Effector memory CD8-positive, alpha-beta T cell (primary cell): ENCODE measurements at regions not wholly inside any gene's neighbourhood (a gene's known extent, or its start where the extent isn't known, plus 50 kb on each side); places are given as distances from the start of the nearest gene placed in this dataset.
"Not testable (repeated sequence)": the region's sequence is repeated elsewhere in the genome, so short reads cannot be mapped to it uniquely, and the experiment has no call there.

Source experiments
- ATAC-seq: fragments of 150-1000 bp; cut with Tn5 transposase; replicated peaks from 2 replicates; pipeline ENCODE4 v1.10.0; 2021; ENCODE audit warnings: mild to moderate bottlenecking, moderate library complexity
- DNase-seq, 3 experiments: peaks; one replicate each; pipeline ENCODE4 v3.0.0; 2021
- H3K27ac Mint-ChIP-seq, 2 donors: one replicate each; pipeline ENCODE4 v1.8.0; 2022; ENCODE audit warnings: mild to moderate bottlenecking in 2 of 2, mixed read lengths in 2 of 2, moderate library complexity in 2 of 2
- H3K27me3 Mint-ChIP-seq, 2 donors: one replicate each; pipeline ENCODE4 v1.8.0; 2022; ENCODE audit warnings: mixed read lengths in 2 of 2
- H3K36me3 Mint-ChIP-seq: one replicate; pipeline ENCODE4 v1.8.0; 2022; ENCODE audit warnings: mild to moderate bottlenecking, moderate library complexity, mixed read lengths; ENCODE audit not compliant: insufficient read depth
- H3K4me1 Mint-ChIP-seq, 2 donors: one replicate each; pipeline ENCODE4 v1.8.0; 2022; ENCODE audit warnings: low read depth in 2 of 2, mixed read lengths in 2 of 2
- H3K4me3 Mint-ChIP-seq, 2 donors: one replicate each; pipeline ENCODE4 v1.8.0; 2022; ENCODE audit warnings: mild to moderate bottlenecking in 2 of 2, mixed read lengths in 2 of 2, moderate library complexity in 2 of 2
- H3K9me3 Mint-ChIP-seq, 2 donors: one replicate each; pipeline ENCODE4 v1.8.0; 2022; ENCODE audit warnings: mixed read lengths in 2 of 2

GRCh38 chr14:44453433-44454171, 53.5 kb downstream of the FSCB start:
- Mint-ChIP-seq H3K4me1 (no peaks in the 10 kb centered on the region), H3K36me3 (no peaks in the 10 kb centered on the region), H3K27ac (no peak overlapping the region), H3K9me3 (peaks cover 14 to 24% of the 10 kb centered on the region in 2 donors), H3K27me3 (no peaks in the 10 kb centered on the region), H3K4me3 (no peak overlapping the region)
- DNase-seq (no peak), ATAC-seq (no peak)

- not testable (repeated sequence) for ATAC-seq, H3K4me1 Mint-ChIP-seq, H3K27ac Mint-ChIP-seq, H3K27me3 Mint-ChIP-seq, H3K4me3 Mint-ChIP-seq, H3K36me3 Mint-ChIP-seq, DNase-seq
- peaks cover 13 to 25% of the 10 kb centered on the region in 2 donors for H3K9me3 Mint-ChIP-seq
Observed at GRCh38 chr14:44450232-44450631, 56.9 kb downstream of the FSCB start.

DNA sequence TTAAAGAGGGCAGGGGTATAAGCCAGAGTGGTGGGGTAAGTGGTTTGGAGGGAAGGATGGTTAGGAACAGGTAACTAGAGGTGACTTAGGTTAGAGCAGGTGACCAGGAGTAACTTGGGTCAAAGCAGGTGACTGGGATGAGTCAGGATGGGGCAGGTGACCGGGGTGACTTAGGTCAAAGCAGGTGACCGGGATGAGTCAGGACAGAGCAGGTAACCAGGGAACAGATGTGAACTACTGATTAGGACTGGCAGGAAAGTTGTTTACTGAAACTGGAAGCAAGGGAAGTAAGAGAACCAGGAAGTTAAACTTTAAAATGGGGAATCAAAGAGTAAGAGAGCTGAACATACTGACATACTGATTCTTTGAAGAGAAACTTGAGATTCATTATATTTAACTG, 57.4 kb downstream of the FSCB start:
- Mint-ChIP-seq H3K36me3 (no peaks in the 10 kb centered on the region), H3K4me1 (no peaks in the 10 kb centered on the region), H3K4me3 (no peak overlapping the region), H3K27ac (no peak overlapping the region), H3K9me3 (peaks cover 13 to 25% of the 10 kb centered on the region in 2 donors), H3K27me3 (no peaks in the 10 kb centered on the region)
- ATAC-seq (no peak), DNase-seq (no peak)

GRCh38 chr14:44448951-44449358, 58.1 kb downstream of the FSCB start:
- Mint-ChIP-seq H3K4me3 (no peak overlapping the region), H3K27ac (no peak overlapping the region)

DNA sequence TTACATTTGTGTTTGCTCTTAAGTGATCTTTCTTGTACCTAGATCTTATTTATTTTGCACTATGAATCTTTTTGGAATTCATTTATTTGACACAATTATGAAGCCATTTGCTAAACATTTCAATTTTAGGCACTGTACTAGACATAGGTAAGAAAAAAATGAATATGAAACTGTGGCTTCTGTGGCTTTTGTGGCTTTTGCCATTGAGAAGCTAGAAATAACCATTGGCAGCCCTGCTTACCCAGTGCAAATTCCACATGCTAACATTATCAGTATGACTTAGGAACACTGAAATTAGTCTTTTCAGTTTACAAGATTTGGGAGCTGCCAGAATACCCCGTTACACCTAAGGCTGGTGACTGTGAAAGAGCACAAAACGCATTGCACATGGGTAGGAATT, 60.1 kb downstream of the FSCB start:
- H3K9me3 Mint-ChIP-seq = peaks cover 4 to 16% of the 10 kb centered on the region in 2 donors
- H3K36me3 Mint-ChIP-seq = no peaks in the 10 kb centered on the region
- ATAC-seq = no peak
- H3K4me3 Mint-ChIP-seq = no peak overlapping the region
- no peaks in the 10 kb centered on the region for H3K27me3 Mint-ChIP-seq
- no peak for DNase-seq
- no peaks in the 10 kb centered on the region for H3K4me1 Mint-ChIP-seq
- no peak overlapping the region for H3K27ac Mint-ChIP-seq

More at GRCh38 chr14:44448951-44449358, 58.1 kb downstream of the FSCB start:
- no peak for DNase-seq
- no peak for ATAC-seq
- H3K36me3 Mint-ChIP-seq = no peaks in the 10 kb centered on the region
- peaks cover 13 to 25% of the 10 kb centered on the region in 2 donors for H3K9me3 Mint-ChIP-seq
- H3K27me3 Mint-ChIP-seq = no peaks in the 10 kb centered on the region
- no peaks in the 10 kb centered on the region for H3K4me1 Mint-ChIP-seq

GRCh38 chr14:44444454-44444853, 62.6 kb downstream of the FSCB start:
- Mint-ChIP-seq H3K27ac (no peak overlapping the region), H3K36me3 (no peaks in the 10 kb centered on the region), H3K4me1 (no peaks in the 10 kb centered on the region), H3K27me3 (no peaks in the 10 kb centered on the region), H3K4me3 (no peak overlapping the region), H3K9me3 (peaks cover 4 to 12% of the 10 kb centered on the region in 2 donors)
- DNase-seq = no peak
- no peak for ATAC-seq

GRCh38 chr14:44438936-44439335, 68.1 kb downstream of the FSCB start:
- no peak overlapping the region for H3K4me3 Mint-ChIP-seq
- no peaks in the 10 kb centered on the region for H3K36me3 Mint-ChIP-seq
- DNase-seq (no peak), ATAC-seq (no peak)
- H3K9me3 Mint-ChIP-seq = peaks cover 6 to 13% of the 10 kb centered on the region in 2 donors
- no peaks in the 10 kb centered on the region for H3K4me1 Mint-ChIP-seq
- H3K27me3 Mint-ChIP-seq = no peaks in the 10 kb centered on the region
- H3K27ac Mint-ChIP-seq = no peak overlapping the region

DNA sequence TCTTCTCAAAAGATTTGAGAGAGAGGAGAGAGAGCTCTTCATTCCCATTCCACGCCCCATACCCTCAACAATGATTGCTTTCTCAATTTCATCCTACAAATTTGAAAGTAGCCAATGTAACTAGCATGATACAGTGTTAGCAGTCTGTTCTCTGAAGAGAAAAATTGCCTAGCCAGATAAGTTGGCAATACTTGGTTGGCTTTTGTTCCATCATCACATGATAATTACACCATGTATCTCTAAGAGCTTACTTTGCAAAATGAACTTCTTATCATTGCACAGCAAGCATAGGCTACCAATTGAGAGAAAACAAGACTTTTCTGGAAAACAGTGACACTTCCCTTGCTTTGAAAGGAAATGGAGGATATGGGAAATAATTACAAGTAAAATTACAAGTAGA, 68.9 kb downstream of the FSCB start:
- no peaks in the 10 kb centered on the region for H3K27me3 Mint-ChIP-seq
- no peak for ATAC-seq
- H3K27ac Mint-ChIP-seq = no peak overlapping the region
- H3K9me3 Mint-ChIP-seq = peaks cover 6 to 16% of the 10 kb centered on the region in 2 donors
- H3K4me3 Mint-ChIP-seq = no peak overlapping the region
- no peak for DNase-seq
- no peaks in the 10 kb centered on the region for H3K4me1 Mint-ChIP-seq
- H3K36me3 Mint-ChIP-seq = no peaks in the 10 kb centered on the region

DNA sequence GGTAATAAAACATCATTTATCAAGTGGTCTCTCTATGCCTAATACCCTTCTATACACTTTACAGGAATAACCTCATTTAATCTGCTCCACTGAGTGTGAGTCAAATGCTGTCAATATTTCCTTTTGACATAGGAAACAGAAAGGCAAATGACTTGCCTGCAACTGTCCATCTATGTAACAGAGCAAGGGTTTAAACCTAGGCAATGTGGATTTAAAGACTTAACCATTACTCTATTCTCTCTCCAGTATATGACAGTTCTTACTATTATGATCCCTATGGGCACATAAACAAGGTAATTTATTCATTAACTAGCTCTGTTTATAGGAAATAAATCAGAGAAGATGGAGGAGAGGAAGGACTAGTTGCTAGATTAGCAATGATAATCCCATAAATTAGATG, 70.6 kb downstream of the FSCB start:
- Mint-ChIP-seq H3K27ac (no peak overlapping the region), H3K36me3 (no peaks in the 10 kb centered on the region), H3K4me1 (no peaks in the 10 kb centered on the region), H3K9me3 (peaks cover 6 to 16% of the 10 kb centered on the region in 2 donors), H3K4me3 (no peak overlapping the region), H3K27me3 (no peaks in the 10 kb centered on the region)
- no peak for ATAC-seq
- no peak for DNase-seq

DNA sequence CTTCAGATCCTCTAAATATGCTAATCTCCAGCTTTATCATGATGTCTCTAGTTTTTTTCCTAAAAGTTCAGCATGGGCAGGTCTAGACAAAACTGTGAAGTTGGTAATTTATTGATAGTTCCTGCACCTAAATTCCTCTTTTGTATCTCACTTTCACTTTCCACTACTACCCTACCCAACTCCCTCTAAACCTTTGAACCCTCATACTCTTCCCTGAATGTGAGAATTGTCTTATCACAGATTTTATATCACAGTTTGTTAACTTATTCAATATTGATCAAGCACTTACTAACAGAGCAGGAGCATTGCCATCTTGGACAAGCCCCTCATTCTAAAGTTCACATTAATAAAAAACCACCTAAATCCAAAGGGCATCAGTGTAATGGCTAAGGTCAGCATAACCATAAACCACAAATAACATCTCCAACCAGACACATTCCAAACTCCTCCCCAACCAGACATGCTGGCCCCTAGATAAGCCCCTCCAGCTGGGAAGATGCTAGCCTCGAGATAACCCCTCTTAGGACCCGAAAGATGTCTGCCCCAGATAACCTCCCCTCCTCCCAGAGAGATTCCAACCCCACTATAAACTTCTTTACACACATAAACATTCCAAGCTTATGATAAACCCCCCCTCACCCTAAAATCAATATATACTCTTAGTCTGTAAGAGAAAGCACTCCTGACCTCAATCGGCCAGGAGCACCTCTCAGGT, 78.7 kb downstream of the FSCB start:
- Mint-ChIP-seq H3K4me3 (no peak overlapping the region), H3K9me3 (peaks cover 17 to 27% of the 10 kb centered on the region in 2 donors), H3K27ac (no peak overlapping the region), H3K36me3 (no peaks in the 10 kb centered on the region), H3K4me1 (no peaks in the 10 kb centered on the region), H3K27me3 (no peaks in the 10 kb centered on the region)
- no peak for DNase-seq
- ATAC-seq = no peak

DNA sequence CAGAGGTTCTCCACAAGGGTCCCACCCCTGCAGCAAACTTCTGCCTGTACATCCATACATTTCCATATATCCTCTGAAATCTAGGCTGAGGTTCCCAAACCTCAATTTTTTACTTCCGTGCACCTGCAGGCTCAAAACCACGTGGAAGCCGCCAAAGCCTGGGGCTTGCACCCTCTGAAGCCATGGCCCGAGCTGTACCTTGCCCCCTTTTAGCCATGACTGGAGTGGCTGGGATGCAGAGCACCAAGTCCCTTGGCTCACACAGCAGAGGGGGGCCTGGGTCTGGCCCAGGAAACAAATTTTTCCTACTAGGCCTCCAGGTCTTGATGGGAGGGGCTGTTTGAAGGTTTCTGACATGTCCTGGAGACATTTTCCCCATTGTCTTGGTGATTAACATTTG, 84.4 kb downstream of the FSCB start:
- no peak for DNase-seq
- no peak overlapping the region for H3K4me3 Mint-ChIP-seq
- H3K27ac Mint-ChIP-seq = no peak overlapping the region
- no peak for ATAC-seq
- H3K9me3 Mint-ChIP-seq = peaks cover 9 to 22% of the 10 kb centered on the region in 2 donors
- H3K36me3 Mint-ChIP-seq = no peaks in the 10 kb centered on the region
- no peaks in the 10 kb centered on the region for H3K27me3 Mint-ChIP-seq
- no peaks in the 10 kb centered on the region for H3K4me1 Mint-ChIP-seq

DNA sequence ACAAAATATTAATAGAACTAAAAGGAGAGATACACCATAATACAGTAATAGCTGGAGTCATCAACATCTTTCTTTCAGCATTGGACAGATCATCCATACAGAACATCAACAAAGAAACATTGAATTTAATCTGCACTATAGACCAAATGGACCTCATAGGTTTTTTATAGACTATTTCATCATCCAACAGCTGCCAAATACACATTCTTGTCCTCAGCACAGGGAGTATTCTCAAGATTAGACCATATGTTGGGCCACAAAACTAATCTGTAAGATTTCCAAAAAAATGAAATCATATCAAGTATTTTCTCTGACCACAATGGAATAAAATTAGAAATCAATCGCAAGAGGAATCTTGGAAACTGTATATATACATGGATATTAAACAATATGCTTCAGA, 86.9 kb downstream of the FSCB start:
- H3K27me3 Mint-ChIP-seq = no peaks in the 10 kb centered on the region
- DNase-seq = no peak
- H3K36me3 Mint-ChIP-seq = no peaks in the 10 kb centered on the region
- H3K9me3 Mint-ChIP-seq = peaks cover 9 to 19% of the 10 kb centered on the region in 2 donors
- ATAC-seq = no peak
- no peak overlapping the region for H3K4me3 Mint-ChIP-seq
- H3K4me1 Mint-ChIP-seq = no peaks in the 10 kb centered on the region
- H3K27ac Mint-ChIP-seq = no peak overlapping the region

- H3K4me3 Mint-ChIP-seq = no peak overlapping the region
- H3K27me3 Mint-ChIP-seq = no peaks in the 10 kb centered on the region
- H3K27ac Mint-ChIP-seq = no peak overlapping the region
Observed at GRCh38 chr14:44418856-44419255, 88.2 kb downstream of the FSCB start.

DNA sequence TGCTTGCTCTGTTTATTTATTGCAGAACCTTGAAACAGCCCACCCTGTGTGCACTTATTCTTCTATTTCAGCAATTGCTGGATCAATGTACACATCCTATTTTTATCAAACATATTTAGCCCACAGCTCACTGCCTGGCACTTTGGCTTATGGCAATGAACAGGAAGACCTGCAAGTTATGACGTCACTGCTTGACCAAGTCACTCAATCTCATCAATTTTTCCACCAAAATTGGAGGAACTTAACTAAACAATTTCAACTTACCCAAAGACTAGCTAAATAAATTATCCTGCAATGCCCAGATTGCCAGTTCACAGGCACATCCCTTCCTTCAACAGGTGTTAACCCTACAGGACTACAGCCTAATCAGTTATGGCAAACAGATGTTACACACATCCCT, 89.3 kb downstream of the FSCB start:
- Mint-ChIP-seq H3K36me3 (no peaks in the 10 kb centered on the region), H3K4me1 (no peaks in the 10 kb centered on the region), H3K27me3 (no peaks in the 10 kb centered on the region), H3K27ac (no peak overlapping the region), H3K4me3 (no peak overlapping the region), H3K9me3 (peaks cover 10 to 18% of the 10 kb centered on the region in 2 donors)
- ATAC-seq (no peak), DNase-seq (no peak)

More at GRCh38 chr14:44418856-44419255, 88.2 kb downstream of the FSCB start:
- no peaks in the 10 kb centered on the region for H3K4me1 Mint-ChIP-seq
- ATAC-seq (no peak), DNase-seq (no peak)
- no peaks in the 10 kb centered on the region for H3K36me3 Mint-ChIP-seq
- peaks cover 9 to 12% of the 10 kb centered on the region in 2 donors for H3K9me3 Mint-ChIP-seq
